Ammon's horn (tissue), 1 donor: ENCODE measurements at regions not wholly inside any gene's neighbourhood (a gene's known extent, or its start where the extent isn't known, plus 50 kb on each side); places are given as distances from the start of the nearest gene placed in this dataset.
"Not testable (repeated sequence)": the region's sequence is repeated elsewhere in the genome, so short reads cannot be mapped to it uniquely, and the experiment has no call there.

Experiments used
- DNase-seq: peaks from one replicate; pipeline ENCODE4 v3.0.0-alpha.2; 2016; ENCODE audit warnings: low spot score

GRCh38 chr12:115898670-115899069, 378.8 kb downstream of the MED13L start:
- no peak for DNase-seq

- DNase-seq: peak; percentile 4
These were observed 379.8 kb downstream of the MED13L start for GRCh38 chr12:115897729-115898128.

GRCh38 chr12:115895247-115895646, 382.2 kb downstream of the MED13L start:
- DNase-seq: no peak

DNA sequence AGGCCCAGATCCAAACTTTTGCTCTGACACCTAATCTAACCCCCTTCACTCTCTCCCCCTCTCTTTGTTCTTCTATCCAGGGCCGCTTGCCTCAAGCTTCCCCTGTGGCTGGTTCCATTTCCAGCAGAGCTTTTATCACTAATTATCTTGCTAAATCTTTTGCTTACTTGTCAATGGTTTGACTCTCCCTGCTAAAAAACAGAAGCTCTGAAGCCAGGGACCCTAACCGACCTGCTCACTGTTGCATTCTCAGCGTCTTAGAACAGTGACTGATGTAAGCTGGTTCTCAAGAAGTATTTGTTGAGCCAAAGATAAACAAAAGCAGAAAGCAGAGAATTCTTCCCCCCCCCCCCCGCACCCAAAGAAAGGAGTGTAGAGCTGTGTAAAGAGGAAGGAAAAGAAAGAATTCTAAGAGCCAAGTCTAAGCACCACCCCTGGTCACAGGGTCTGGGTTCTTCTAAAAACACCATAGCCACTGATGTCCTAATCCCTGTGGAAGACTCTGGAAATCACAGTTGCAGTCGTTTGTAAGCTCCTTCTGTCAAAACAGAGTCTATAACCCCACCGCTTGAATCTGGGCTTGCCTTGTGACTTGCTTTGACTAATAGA, 385.8 kb downstream of the MED13L start:
- DNase-seq: peak; percentile 21

- DNase-seq: no peak
These were observed 390.8 kb downstream of the MED13L start for GRCh38 chr12:115886666-115887065.

DNA sequence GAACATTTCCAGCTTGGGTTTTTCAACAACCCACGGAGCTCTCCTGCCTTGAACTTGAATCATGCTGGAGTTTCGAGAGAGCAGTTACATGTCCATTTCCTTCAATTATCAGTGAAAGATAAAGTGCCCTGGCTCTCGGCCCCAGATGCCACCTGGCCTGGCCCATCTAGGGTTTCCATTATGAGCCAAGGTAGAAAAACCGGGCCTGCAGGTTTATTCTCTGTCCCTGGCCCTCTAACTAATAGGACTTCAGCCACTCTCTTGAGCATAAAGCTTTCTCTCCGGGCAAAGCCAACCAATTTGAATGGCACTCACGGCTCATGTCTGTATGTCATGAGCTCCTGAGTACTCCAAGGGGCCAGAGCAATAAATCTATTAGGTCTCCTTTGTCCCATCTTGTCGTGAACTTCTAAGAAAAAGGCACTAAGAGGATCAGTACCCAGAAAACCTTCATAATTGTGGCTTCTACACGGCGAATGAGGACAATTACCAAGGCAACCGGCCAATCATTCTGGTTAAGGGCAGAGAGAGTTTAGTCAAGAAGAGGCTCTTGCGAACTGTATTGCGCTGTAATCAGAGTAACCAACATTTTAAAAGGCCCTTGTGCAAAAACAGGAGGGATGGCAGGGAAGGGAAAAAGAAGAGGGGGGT, 392.3 kb downstream of the MED13L start:
- no peak for DNase-seq

GRCh38 chr12:115882936-115883335, 394.6 kb downstream of the MED13L start:
- DNase-seq: no peak

DNA sequence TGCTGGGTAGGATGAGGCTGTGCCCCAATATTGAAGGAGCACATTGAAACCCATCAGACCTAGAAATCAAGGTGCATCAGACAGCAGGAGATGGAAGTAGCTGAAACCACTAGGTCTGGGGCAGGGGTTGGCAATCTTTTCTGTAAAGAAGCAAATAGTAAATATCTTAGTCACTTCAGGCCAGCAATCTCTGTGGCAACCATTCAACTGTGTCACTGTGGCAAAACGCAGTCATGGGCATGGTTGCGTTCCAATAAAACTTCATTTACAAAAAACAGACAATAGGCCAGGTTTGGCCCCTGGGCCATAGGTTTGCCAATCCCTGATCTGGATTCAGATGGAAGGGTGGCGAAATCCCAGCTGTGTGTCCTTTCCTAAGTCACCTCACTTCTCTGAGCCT, 397.3 kb downstream of the MED13L start:
- no peak for DNase-seq

DNA sequence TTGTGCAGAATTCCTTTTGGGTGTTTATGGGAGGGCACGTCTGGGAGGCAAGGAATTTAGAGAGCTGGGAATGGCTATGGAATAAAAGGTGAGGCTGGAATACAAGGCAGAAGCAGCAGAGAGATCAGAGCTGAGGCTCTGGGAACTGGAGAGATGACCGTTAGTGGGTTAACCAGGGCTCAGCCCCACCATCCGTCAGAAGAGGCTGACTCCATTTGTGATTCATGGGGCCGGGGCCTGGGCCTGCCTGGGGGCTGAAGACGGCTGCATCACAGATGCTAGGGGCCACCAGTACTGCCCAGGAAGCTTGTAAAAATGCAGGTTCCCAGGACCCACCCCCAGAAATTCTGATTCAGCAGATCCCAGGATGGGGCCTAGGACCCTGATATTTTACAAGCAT, 398.1 kb downstream of the MED13L start:
- DNase-seq: no peak

DNA sequence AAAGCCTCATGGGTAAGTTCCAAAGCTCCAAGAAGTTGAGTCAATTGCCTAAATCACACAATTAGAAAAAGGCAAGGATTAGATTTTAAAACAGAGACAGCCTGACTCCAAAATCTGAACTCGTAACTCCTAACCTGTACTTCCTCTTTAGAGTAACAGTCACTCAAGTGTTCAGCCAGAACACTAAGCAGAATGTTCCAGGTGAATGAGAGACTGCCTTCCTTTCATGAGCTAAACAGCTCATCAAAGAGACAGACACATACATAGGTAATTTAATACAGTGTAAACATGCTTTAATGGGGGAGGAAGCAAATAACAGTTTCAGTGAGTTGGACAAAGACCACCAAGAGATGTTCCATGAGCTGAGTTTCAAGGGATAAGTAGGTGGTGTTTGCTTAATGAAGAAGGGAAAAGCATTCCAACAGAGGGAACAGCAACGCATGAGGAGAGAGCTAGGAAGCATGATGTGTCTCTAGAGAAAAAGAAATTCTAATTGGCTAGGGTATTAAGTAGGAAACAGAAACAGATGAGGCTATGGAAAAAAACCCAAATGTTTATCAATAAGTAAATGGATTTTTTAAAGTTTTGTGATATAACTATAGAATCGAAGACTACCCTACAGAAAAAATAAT, 403.9 kb downstream of the MED13L start:
- DNase-seq: no peak

- DNase-seq: no peak
These were observed 404.6 kb downstream of the MED13L start for GRCh38 chr12:115872919-115873357.

GRCh38 chr12:115872212-115872611, 405.3 kb downstream of the MED13L start:
- DNase-seq: no peak

- no peak for DNase-seq
These were observed 405.8 kb downstream of the MED13L start for GRCh38 chr12:115871714-115872113.

DNA sequence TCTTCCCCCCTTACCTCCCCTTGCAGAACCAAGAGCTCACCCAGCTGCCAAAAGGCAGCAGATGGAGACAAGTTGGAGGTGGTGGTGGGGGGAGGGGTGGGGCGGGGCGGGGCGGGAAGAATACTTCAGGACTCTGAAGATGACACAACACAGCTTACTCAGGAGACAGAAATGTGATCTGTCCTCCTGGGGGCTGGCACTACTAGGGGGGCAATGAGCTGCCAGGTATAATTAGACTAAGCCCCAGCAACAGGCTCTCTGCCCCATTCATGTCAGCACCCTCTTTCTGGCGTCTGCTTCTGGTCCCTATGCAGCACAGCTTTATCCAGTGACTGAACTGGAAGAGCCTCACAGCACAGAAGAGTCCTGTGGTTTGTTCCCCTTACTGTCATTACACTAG, 407.0 kb downstream of the MED13L start:
- DNase-seq: no peak

- no peak for DNase-seq
These were observed 407.5 kb downstream of the MED13L start for GRCh38 chr12:115870021-115870420.

- no peak for DNase-seq
These were observed 407.9 kb downstream of the MED13L start for GRCh38 chr12:115869604-115870003.

GRCh38 chr12:115868624-115869023, 408.9 kb downstream of the MED13L start:
- no peak for DNase-seq

DNA sequence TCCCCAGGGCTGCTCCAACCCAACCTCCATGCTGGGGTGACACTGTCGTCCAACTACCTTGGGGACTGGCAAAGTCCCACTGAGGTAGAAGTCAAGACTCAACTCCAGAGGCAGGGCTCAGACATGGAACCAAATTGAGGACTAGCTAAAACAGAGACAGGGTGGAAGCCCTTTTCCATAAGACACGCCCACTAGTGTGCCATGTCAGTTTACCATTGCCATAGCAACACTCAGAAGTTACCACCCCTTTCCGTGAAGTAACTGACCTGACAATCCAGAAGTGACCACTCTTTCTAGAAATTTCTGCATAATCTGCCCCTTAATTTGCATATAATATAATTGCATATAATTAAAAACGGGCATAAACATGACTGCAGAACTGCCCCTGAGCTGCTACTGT, 409.6 kb downstream of the MED13L start:
- DNase-seq: no peak

GRCh38 chr12:115866909-115867525, 410.5 kb downstream of the MED13L start:
- DNase-seq: no peak

GRCh38 chr12:115866281-115866680, 411.2 kb downstream of the MED13L start:
- not testable (repeated sequence) for DNase-seq

DNA sequence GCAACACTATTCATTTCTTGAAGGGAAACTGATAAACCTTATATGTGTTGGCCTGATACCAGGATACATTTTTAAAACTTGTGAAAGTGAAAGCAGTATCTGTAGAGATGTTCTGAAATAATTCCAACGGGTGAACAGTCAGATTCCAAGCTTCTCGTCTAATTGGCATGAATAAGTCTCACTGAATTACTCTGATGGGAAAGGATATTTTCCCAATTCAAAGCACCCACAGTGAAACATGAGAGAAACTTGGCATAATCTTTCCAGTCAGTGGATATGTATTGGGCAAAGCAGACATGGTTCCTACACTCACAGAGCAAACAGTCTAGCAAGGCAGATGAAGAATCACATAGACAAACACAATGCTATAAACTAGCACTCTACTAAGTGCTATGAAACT, 413.1 kb downstream of the MED13L start:
- DNase-seq: no peak

GRCh38 chr12:115860619-115861018, 416.9 kb downstream of the MED13L start:
- no peak for DNase-seq

DNA sequence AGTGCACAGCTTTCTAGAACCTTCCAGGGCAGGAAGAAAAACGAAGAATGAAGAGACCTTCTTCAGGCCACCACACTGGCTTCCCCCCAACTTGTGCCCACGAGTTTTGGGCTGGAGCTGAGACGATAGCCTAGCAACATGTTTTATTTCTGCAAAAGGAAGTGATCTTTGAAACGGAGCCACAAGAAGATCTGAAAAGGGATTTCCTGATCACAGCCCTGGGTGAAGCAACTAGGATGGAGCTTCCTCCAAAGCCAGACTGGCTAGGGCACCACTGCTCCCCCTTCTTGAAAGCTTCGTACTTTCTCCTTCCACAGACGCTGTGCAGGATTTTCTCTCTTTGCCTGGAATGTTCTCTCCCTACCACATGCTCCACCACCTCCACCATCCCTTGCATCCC, 418.3 kb downstream of the MED13L start:
- DNase-seq: peak; percentile 63
